PC-3 (cell line): ENCODE measurements at regions not wholly inside any gene's neighbourhood (a gene's known extent, or its start where the extent isn't known, plus 50 kb on each side); places are given as distances from the start of the nearest gene placed in this dataset.

Experiments
- ATAC-seq: fragments of 200-7000 bp; cut with Tn5 transposase; 2 replicates; pipeline ENCODE4 v1.9.1; 2020; ENCODE audit warnings: mild to moderate bottlenecking, moderate library complexity
- BruUV-seq: library from RNA; stranded (reverse); fragments of 400-500 nt; replicated peaks from 2 replicates; lab custom pipeline; 2021; lab: Mats Ljungman, UMichigan
- CTCF ChIA-PET: fragments of 300-600 bp; sonication (Branson Sonifier 250); formaldehyde crosslinking; loops from one replicate; lab custom pipeline; 2022; ENCODE audit warnings: antibody characterized with exemption; lab: Charles Lee
- POLR2A ChIA-PET: fragments of 300-600 bp; sonication (Branson Sonifier 250); formaldehyde crosslinking; loops from one replicate; lab custom pipeline; 2022; ENCODE audit warnings: antibody characterized with exemption; ENCODE audit not compliant: unreplicated experiment; lab: Charles Lee
- DNase-seq: peaks from one replicate; pipeline ENCODE4 v3.0.0-alpha.2; 2015
- H2AFZ ChIP-seq: fragments of 300-600 bp; sonication (generic); 2 replicates; pipeline ENCODE4 v1.6.0; 2016; ENCODE audit warnings: antibody characterized with exemption, low read length
- H3F3A ChIP-seq: fragments of 300-600 bp; sonication (generic); one replicate; pipeline ENCODE4 v1.6.0; 2017; ENCODE audit warnings: antibody characterized with exemption, low read length, control low read depth, mild to moderate bottlenecking; ENCODE audit not compliant: unreplicated experiment
- H3K27ac ChIP-seq: fragments of 300-600 bp; sonication (generic); 2 replicates; pipeline ENCODE4 v1.5.1; 2016; ENCODE audit warnings: mild to moderate bottlenecking, low read length
- H3K27me3 ChIP-seq: fragments of 300-600 bp; sonication (generic); 2 replicates; pipeline ENCODE4 v1.6.1; 2016; ENCODE audit warnings: low read length, mixed read lengths
- H3K36me3 ChIP-seq: fragments of 300-600 bp; sonication (generic); 2 replicates; pipeline ENCODE4 v1.6.1; 2016; ENCODE audit warnings: low read depth, mixed run types, low read length, mixed read lengths
- H3K4me1 ChIP-seq: fragments of 300-600 bp; sonication (generic); 2 replicates; pipeline ENCODE4 v1.5.1; 2016; ENCODE audit warnings: low read length; ENCODE audit not compliant: insufficient read depth
- H3K4me2 ChIP-seq: fragments of 300-600 bp; sonication (generic); 2 replicates; pipeline ENCODE4 v1.6.0; 2016; ENCODE audit warnings: low read length
- H3K4me3 ChIP-seq: fragments of 300-600 bp; sonication (generic); 2 replicates; pipeline ENCODE4 v1.5.1; 2016; ENCODE audit warnings: mild to moderate bottlenecking, low read length, mixed read lengths
- H3K79me2 ChIP-seq: fragments of 300-600 bp; sonication (generic); 2 replicates; pipeline ENCODE4 v1.6.1; 2017; ENCODE audit warnings: low read length, mixed read lengths
- H3K9ac ChIP-seq: fragments of 300-600 bp; sonication (generic); 2 replicates; pipeline ENCODE4 v1.6.0; 2016; ENCODE audit warnings: mild to moderate bottlenecking, low read length
- H3K9me2 ChIP-seq: fragments of 300-600 bp; sonication (generic); replicated peaks from 2 replicates; pipeline ENCODE4 v1.6.1; 2016; ENCODE audit warnings: mixed run types, low read length, mixed read lengths
- H3K9me3 ChIP-seq: fragments of 300-600 bp; sonication (generic); 2 replicates; pipeline ENCODE4 v1.6.1; 2016; ENCODE audit warnings: low read length, mixed read lengths
- H4K20me1 ChIP-seq: fragments of 300-600 bp; sonication (generic); 2 replicates; pipeline ENCODE4 v1.6.1; 2016; ENCODE audit warnings: low read length, mixed read lengths
- EZH2 ChIP-seq: fragments of 300-600 bp; sonication (generic); IDR thresholded peaks from one replicate; pipeline ENCODE4 v1.6.1; 2017; ENCODE audit warnings: antibody characterized with exemption, mild to moderate bottlenecking, low read length; ENCODE audit not compliant: unreplicated experiment
- EZH2phosphoT487 ChIP-seq: fragments of 300-600 bp; sonication (generic); IDR thresholded peaks from 2 replicates; pipeline ENCODE4 v1.6.1; 2018; ENCODE audit warnings: mild to moderate bottlenecking, antibody characterized with exemption, low read length, borderline replicate concordance
- intact Hi-C: fragments of 100-400 bp; cut with micrococcal nuclease; formaldehyde crosslinking; loops from 2 replicates; pipeline ENCODE4 v1.9.0; 2023
- TF ChIP-seq, protein P1 (sequence below): fragments of 300-600 bp; sonication (generic); conservative IDR thresholded peaks from 2 replicates; pipeline ENCODE4 v1.5.1; 2017; ENCODE audit warnings: antibody characterized with exemption, low read depth, mild to moderate bottlenecking, low read length

DNA sequence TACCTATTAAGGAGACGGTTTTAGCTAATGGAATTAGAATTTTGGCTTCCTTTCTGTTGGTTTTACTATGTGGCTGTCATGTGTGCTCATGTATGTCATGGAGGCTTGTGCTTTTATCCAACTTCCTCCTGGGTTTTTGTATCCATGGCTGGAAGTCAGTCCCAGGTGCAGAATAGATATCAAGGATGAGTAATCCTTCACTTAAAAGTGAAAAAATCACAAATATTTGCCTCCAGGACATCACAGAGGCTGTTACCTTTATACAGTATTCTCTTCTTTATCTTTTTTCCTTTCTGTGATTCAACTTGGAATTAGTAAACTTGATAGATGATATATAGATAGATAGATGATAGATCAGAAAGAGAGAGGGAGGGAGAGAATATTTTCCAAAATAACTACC lies 706.8 kb downstream of the GALC start:
- Histone ChIP-seq H3K9me2 (no peaks in the 10 kb centered on the region), H3K4me1 (no peaks in the 10 kb centered on the region), H3K27me3 (no peaks in the 10 kb centered on the region), H3K79me2 (no peaks in the 10 kb centered on the region), H4K20me1 (no peaks in the 10 kb centered on the region), H2AFZ (no peak overlapping the region), H3K4me2 (no peak overlapping the region), H3F3A (no peaks in the 10 kb centered on the region), H3K36me3 (no peaks in the 10 kb centered on the region), H3K9ac (no peak overlapping the region), H3K9me3 (peaks cover 30% of the 10 kb centered on the region), H3K4me3 (no peak overlapping the region), H3K27ac (no peak overlapping the region)
- ChIA-PET CTCF (no interaction called here), POLR2A (no interaction called here)
- ATAC-seq (no peak), DNase-seq (no peak)
- BruUV-seq = no TSS peak
- TF ChIP-seq EZH2 (no peak), EZH2phosphoT487 (no peak)
- TF ChIP-seq, protein P1, sequence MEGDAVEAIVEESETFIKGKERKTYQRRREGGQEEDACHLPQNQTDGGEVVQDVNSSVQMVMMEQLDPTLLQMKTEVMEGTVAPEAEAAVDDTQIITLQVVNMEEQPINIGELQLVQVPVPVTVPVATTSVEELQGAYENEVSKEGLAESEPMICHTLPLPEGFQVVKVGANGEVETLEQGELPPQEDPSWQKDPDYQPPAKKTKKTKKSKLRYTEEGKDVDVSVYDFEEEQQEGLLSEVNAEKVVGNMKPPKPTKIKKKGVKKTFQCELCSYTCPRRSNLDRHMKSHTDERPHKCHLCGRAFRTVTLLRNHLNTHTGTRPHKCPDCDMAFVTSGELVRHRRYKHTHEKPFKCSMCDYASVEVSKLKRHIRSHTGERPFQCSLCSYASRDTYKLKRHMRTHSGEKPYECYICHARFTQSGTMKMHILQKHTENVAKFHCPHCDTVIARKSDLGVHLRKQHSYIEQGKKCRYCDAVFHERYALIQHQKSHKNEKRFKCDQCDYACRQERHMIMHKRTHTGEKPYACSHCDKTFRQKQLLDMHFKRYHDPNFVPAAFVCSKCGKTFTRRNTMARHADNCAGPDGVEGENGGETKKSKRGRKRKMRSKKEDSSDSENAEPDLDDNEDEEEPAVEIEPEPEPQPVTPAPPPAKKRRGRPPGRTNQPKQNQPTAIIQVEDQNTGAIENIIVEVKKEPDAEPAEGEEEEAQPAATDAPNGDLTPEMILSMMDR = no peak
- intact Hi-C loops = no loop called here

- peaks cover 30% of the 10 kb centered on the region for H3K9me3 ChIP-seq
- ChIA-PET POLR2A (no interaction called here), CTCF (no interaction called here)
- no peaks in the 10 kb centered on the region for H3K9me2 ChIP-seq
- no peak overlapping the region for H3K27ac ChIP-seq
- H3K27me3 ChIP-seq = no peaks in the 10 kb centered on the region
- BruUV-seq = no TSS peak
- no peaks in the 10 kb centered on the region for H3K36me3 ChIP-seq
- H3K4me2 ChIP-seq = no peak overlapping the region
- H3F3A ChIP-seq = no peaks in the 10 kb centered on the region
- intact Hi-C loops = no loop called here
- TF ChIP-seq EZH2 (no peak), EZH2phosphoT487 (no peak)
- TF ChIP-seq, protein P1 = no peak
- no peak overlapping the region for H3K9ac ChIP-seq
- no peak overlapping the region for H3K4me3 ChIP-seq
- H4K20me1 ChIP-seq = no peaks in the 10 kb centered on the region
- H3K79me2 ChIP-seq = no peaks in the 10 kb centered on the region
- H3K4me1 ChIP-seq = no peaks in the 10 kb centered on the region
- ATAC-seq (no peak), DNase-seq (no peak)
- H2AFZ ChIP-seq = no peak overlapping the region
These were observed 707.5 kb downstream of the GALC start for GRCh38 chr14:87285506-87285905.

- no peak for DNase-seq
- Histone ChIP-seq H3K36me3 (no peaks in the 10 kb centered on the region), H4K20me1 (no peaks in the 10 kb centered on the region), H3K9ac (no peak overlapping the region), H3K79me2 (no peaks in the 10 kb centered on the region), H3F3A (no peaks in the 10 kb centered on the region), H3K27ac (no peak overlapping the region), H3K27me3 (no peaks in the 10 kb centered on the region), H3K9me2 (no peaks in the 10 kb centered on the region), H2AFZ (no peak overlapping the region), H3K9me3 (peaks cover 27% of the 10 kb centered on the region), H3K4me2 (no peak overlapping the region), H3K4me3 (no peak overlapping the region), H3K4me1 (no peaks in the 10 kb centered on the region)
- BruUV-seq = no TSS peak
- no peak for TF ChIP-seq EZH2phosphoT487
- TF ChIP-seq, protein P1 = no peak
- no peak for TF ChIP-seq EZH2
- CTCF ChIA-PET = no interaction called here
- POLR2A ChIA-PET = no interaction called here
- intact Hi-C loops = no loop called here
- ATAC-seq = no peak
These were observed 709.4 kb downstream of the GALC start for GRCh38 chr14:87283547-87283946.
